Caco-2 (cell line): ENCODE measurements at regions not wholly inside any gene's neighbourhood (a gene's known extent, or its start where the extent isn't known, plus 50 kb on each side); places are given as distances from the start of the nearest gene placed in this dataset.

Experiments
- BruUV-seq: library from RNA; stranded (reverse); fragments of 400-500 nt; replicated peaks from 2 replicates; lab custom pipeline; 2021; lab: Mats Ljungman, UMichigan
- CTCF ChIA-PET: fragments of 300-600 bp; sonication (Branson Sonifier 250); formaldehyde crosslinking; loops from one replicate; lab custom pipeline; 2022; ENCODE audit warnings: antibody characterized with exemption; lab: Charles Lee
- POLR2A ChIA-PET: fragments of 300-600 bp; sonication (Branson Sonifier 250); formaldehyde crosslinking; loops from one replicate; lab custom pipeline; 2022; ENCODE audit warnings: antibody characterized with exemption; lab: Charles Lee
- DNase-seq, 2 experiments: peaks; one replicate each; pipeline versions ENCODE4 v3.0.0 to v3.0.0-alpha.2; 2020 to 2022
- H3K27me3 ChIP-seq: replicated peaks from 2 replicates; pipeline ENCODE4 v1.6.0; 2011; ENCODE audit warnings: low read length; ENCODE audit not compliant: control insufficient read depth, insufficient read depth
- H3K36me3 ChIP-seq: 2 replicates; pipeline ENCODE4 v1.5.1; 2011; ENCODE audit warnings: low read length; ENCODE audit not compliant: control insufficient read depth, insufficient read depth
- H3K4me1 ChIP-seq: fragments of 250-450 bp; sonication (Bioruptor Pico); 2 replicates; pipeline ENCODE4 v1.5.1; 2020; ENCODE audit warnings: mild to moderate bottlenecking
- H3K4me3 ChIP-seq: 2 replicates; pipeline ENCODE4 v1.5.1; 2011; ENCODE audit warnings: low read depth, mild to moderate bottlenecking, control low read depth, low read length
- H3K9me3 ChIP-seq: fragments of 250-450 bp; sonication (Bioruptor Pico); 2 replicates; pipeline ENCODE4 v1.5.1; 2020; ENCODE audit warnings: mild to moderate bottlenecking, moderate library complexity
- H3K27ac Mint-ChIP-seq: one replicate; pipeline ENCODE4 v1.8.0; 2022; ENCODE audit warnings: mixed read lengths; ENCODE audit not compliant: unreplicated experiment
- H3K27me3 Mint-ChIP-seq: one replicate; pipeline ENCODE4 v1.8.0; 2022; ENCODE audit warnings: mixed read lengths; ENCODE audit not compliant: insufficient read depth, unreplicated experiment
- H3K36me3 Mint-ChIP-seq: one replicate; pipeline ENCODE4 v1.8.0; 2022; ENCODE audit warnings: mild to moderate bottlenecking, mixed read lengths; ENCODE audit not compliant: insufficient read depth, unreplicated experiment
- H3K4me1 Mint-ChIP-seq: one replicate; pipeline ENCODE4 v1.8.0; 2022; ENCODE audit warnings: low read depth, mixed read lengths; ENCODE audit not compliant: unreplicated experiment
- H3K4me3 Mint-ChIP-seq: one replicate; pipeline ENCODE4 v1.8.0; 2022; ENCODE audit warnings: mild to moderate bottlenecking, moderate library complexity, mixed read lengths; ENCODE audit not compliant: unreplicated experiment
- H3K9me3 Mint-ChIP-seq: one replicate; pipeline ENCODE4 v1.8.0; 2022; ENCODE audit warnings: mixed read lengths; ENCODE audit not compliant: unreplicated experiment
- CTCF ChIP-seq, 2 experiments: fragments of 200-600 bp in 1 of 2; IDR thresholded peaks; 1 replicate in 1 of 2; 2 replicates in 1 of 2; pipeline versions ENCODE4 v1.5.1 to v1.8.0; 2011 to 2022; ENCODE audit warnings: antibody characterized with exemption in 1 of 2, control low read depth in 1 of 2, inconsistent platforms in 1 of 2, low read depth in 1 of 2, low read length in 1 of 2, mild to moderate bottlenecking in 1 of 2, moderate library complexity in 1 of 2; ENCODE audit not compliant: insufficient read depth in 1 of 2, severe bottlenecking in 1 of 2, unreplicated experiment in 1 of 2
- intact Hi-C: fragments of 100-400 bp; cut with micrococcal nuclease; formaldehyde crosslinking; loops from one replicate; pipeline ENCODE4 v1.10.0; 2022; ENCODE audit not compliant: unreplicated experiment

- H3K4me3 Mint-ChIP-seq = no peak overlapping the region
- intact Hi-C loops = no loop called here
- no TSS peak for BruUV-seq
- POLR2A ChIA-PET = no interaction called here
- H3K27ac Mint-ChIP-seq = no peak overlapping the region
- H3K36me3 ChIP-seq = no peaks in the 10 kb centered on the region
- H3K27me3 Mint-ChIP-seq = no peaks in the 10 kb centered on the region
- H3K36me3 Mint-ChIP-seq = no peaks in the 10 kb centered on the region
- H3K9me3 ChIP-seq = no peaks in the 10 kb centered on the region
- TF ChIP-seq CTCF (IDR thresholded peaks at IDR 0.05; ENCODE audit: insufficient read depth in 1 of 2, low read depth in 1 of 2, low read length in 1 of 2, severe bottlenecking in 1 of 2, unreplicated experiment in 1 of 2) = no peak
- no peak overlapping the region for H3K4me3 ChIP-seq
- peaks cover 10% of the 10 kb centered on the region; the same call in 1 of the 2 replicates for H3K4me1 ChIP-seq
- H3K27me3 ChIP-seq = no peaks in the 10 kb centered on the region
- H3K4me1 Mint-ChIP-seq = peaks cover 8% of the 10 kb centered on the region
- CTCF ChIA-PET = no interaction called here
- no peaks in the 10 kb centered on the region for H3K9me3 Mint-ChIP-seq
- DNase-seq = no peak
These were observed 63.2 kb upstream of the EED start for GRCh38 chr11:86181379-86181778.

GRCh38 chr11:86180851-86181250 is 63.7 kb upstream of the EED start:
- no TSS peak for BruUV-seq
- CTCF ChIA-PET = no interaction called here
- H3K27me3 Mint-ChIP-seq = no peaks in the 10 kb centered on the region
- no peaks in the 10 kb centered on the region for H3K27me3 ChIP-seq
- H3K36me3 Mint-ChIP-seq = no peaks in the 10 kb centered on the region
- no peak overlapping the region for H3K4me3 ChIP-seq
- no peaks in the 10 kb centered on the region for H3K9me3 Mint-ChIP-seq
- no peak for TF ChIP-seq CTCF (IDR thresholded peaks at IDR 0.05; ENCODE audit: insufficient read depth in 1 of 2, low read depth in 1 of 2, low read length in 1 of 2, severe bottlenecking in 1 of 2, unreplicated experiment in 1 of 2)
- no peaks in the 10 kb centered on the region for H3K9me3 ChIP-seq
- no peaks in the 10 kb centered on the region for H3K36me3 ChIP-seq
- POLR2A ChIA-PET = no interaction called here
- peaks cover 10% of the 10 kb centered on the region; the same call in 1 of the 2 replicates for H3K4me1 ChIP-seq
- peaks cover 14% of the 10 kb centered on the region for H3K4me1 Mint-ChIP-seq
- no peak for DNase-seq
- intact Hi-C loops = no loop called here
- H3K4me3 Mint-ChIP-seq = no peak overlapping the region
- no peak overlapping the region for H3K27ac Mint-ChIP-seq

- DNase-seq = no peak
- Mint-ChIP-seq H3K27ac (no peak overlapping the region), H3K27me3 (no peaks in the 10 kb centered on the region), H3K4me3 (no peak overlapping the region), H3K9me3 (no peaks in the 10 kb centered on the region), H3K4me1 (peaks cover 14% of the 10 kb centered on the region), H3K36me3 (no peaks in the 10 kb centered on the region)
- intact Hi-C loops = no loop called here
- TF ChIP-seq CTCF (IDR thresholded peaks at IDR 0.05; ENCODE audit: insufficient read depth in 1 of 2, low read depth in 1 of 2, low read length in 1 of 2, severe bottlenecking in 1 of 2, unreplicated experiment in 1 of 2) = no peak
- no peaks in the 10 kb centered on the region for H3K9me3 ChIP-seq
- peaks cover 10% of the 10 kb centered on the region; the same call in 1 of the 2 replicates for H3K4me1 ChIP-seq
- no peak overlapping the region for H3K4me3 ChIP-seq
- no TSS peak for BruUV-seq
- CTCF ChIA-PET = no interaction called here
- no peaks in the 10 kb centered on the region for H3K36me3 ChIP-seq
- no peaks in the 10 kb centered on the region for H3K27me3 ChIP-seq
- POLR2A ChIA-PET = no interaction called here
These were observed 64.1 kb upstream of the EED start for GRCh38 chr11:86180423-86180822.
